Right lobe of liver (tissue), 6 donors: ENCODE measurements at regions not wholly inside any gene's neighbourhood (a gene's known extent, or its start where the extent isn't known, plus 50 kb on each side); places are given as distances from the start of the nearest gene placed in this dataset.

Experiments used
- ATAC-seq, 4 donors: fragments of 200-7000 bp; cut with Tn5 transposase; one replicate each; pipeline ENCODE4 v1.9.1; 2020; ENCODE audit warnings: mild to moderate bottlenecking in 4 of 4, moderate library complexity in 4 of 4
- DNase-seq, 3 donors: peaks; one replicate each; pipeline ENCODE4 v3.0.0-alpha.2; 2020
- H3K27ac ChIP-seq, 3 donors: fragments of 200-600 bp; one replicate each; pipeline ENCODE4 v1.8.0; 2022
- H3K27me3 ChIP-seq, 2 donors: fragments of 200-600 bp; one replicate each; pipeline ENCODE4 v1.8.0; 2022
- H3K36me3 ChIP-seq, 4 donors: fragments of 200-600 bp; sonication (generic) in 1 of 4; one replicate each; pipeline versions ENCODE4 v1.5.1 to v1.8.0; 2017 to 2022; ENCODE audit warnings: control low read depth in 1 of 4
- H3K4me1 ChIP-seq, 4 donors: fragments of 200-600 bp; sonication (generic) in 1 of 4; one replicate each; pipeline versions ENCODE4 v1.5.1 to v1.8.0; 2017 to 2022; ENCODE audit warnings: control low read depth in 1 of 4
- H3K4me3 ChIP-seq, 3 donors: fragments of 200-600 bp; one replicate each; pipeline ENCODE4 v1.8.0; 2022
- H3K9me3 ChIP-seq, 4 donors: fragments of 200-600 bp; sonication (generic) in 1 of 4; one replicate each; pipeline versions ENCODE4 v1.5.1 to v1.8.0; 2017 to 2022; ENCODE audit warnings: control low read depth in 1 of 4
- CTCF ChIP-seq, 4 donors: fragments of 200-600 bp in 3 of 4; fragments of 450-650 bp in 1 of 4; IDR thresholded peaks; one replicate each; pipeline versions ENCODE4 v1.5.1 to v1.8.0; 2016 to 2022; ENCODE audit warnings: antibody characterized with exemption in 4 of 4, mild to moderate bottlenecking in 2 of 4
- POLR2A ChIP-seq: fragments of 450-650 bp; IDR thresholded peaks from one replicate; pipeline ENCODE4 v1.6.1; 2017; ENCODE audit warnings: antibody characterized with exemption, mild to moderate bottlenecking
- WGBS: methylation state at CpG from one replicate; pipeline ENCODE4 v1.1.6; 2018; ENCODE audit warnings: low coverage, low lambda C conversion rate; ENCODE audit not compliant: insufficient coverage; ENCODE audit errors: missing lambda C conversion rate; 5-methylcytosine and 5-hydroxymethylcytosine counted together
- intact Hi-C, 2 donors: fragments of 100-400 bp; cut with DNase I; formaldehyde crosslinking; loops; one replicate each; pipeline versions ENCODE4 v1.11.2 to v1.14.1; 2022
- donor health status: DM: no; HTN: yes; CAD: no.
- donor health status: DM: no; HTN: no; CAD: no.
- donor health status: DM: no; HTN: no; CAD: no.
- donor health status: DM: no; HTN: yes; CAD: no.
- donor health status: DM: no; HTN: yes; CAD: no.

- no peak for TF ChIP-seq CTCF (IDR thresholded peaks at IDR 0.05)
- TF ChIP-seq POLR2A, result no peak
- no peaks in the 10 kb centered on the region for H3K4me1 ChIP-seq
- no peaks in the 10 kb centered on the region for H3K27me3 ChIP-seq
- no peaks in the 10 kb centered on the region for H3K9me3 ChIP-seq
- H3K27ac ChIP-seq, result no peak overlapping the region
- no peak overlapping the region for H3K4me3 ChIP-seq
- intact Hi-C loops, result no loop called here
- no peak for ATAC-seq
- no peaks in the 10 kb centered on the region for H3K36me3 ChIP-seq
- no peak for DNase-seq
Observed at GRCh38 chr4:98816386-98816785, 112.5 kb downstream of the EIF4E start.

- no peak for TF ChIP-seq CTCF (IDR thresholded peaks at IDR 0.05)
- no peak for TF ChIP-seq POLR2A
- DNase-seq (no peak), ATAC-seq (no peak)
- Histone ChIP-seq H3K9me3 (no peaks in the 10 kb centered on the region), H3K27me3 (no peaks in the 10 kb centered on the region), H3K27ac (no peak overlapping the region), H3K4me3 (no peak overlapping the region), H3K36me3 (no peaks in the 10 kb centered on the region), H3K4me1 (no peaks in the 10 kb centered on the region)
- 83% methylated on average over 2 of the region's 2 CpGs for WGBS
- intact Hi-C loops, result no loop called here
Observed at GRCh38 chr4:98804403-98804802, 124.5 kb downstream of the EIF4E start.

- ATAC-seq (no peak), DNase-seq (no peak)
- intact Hi-C loops, result no loop called here
- no peaks in the 10 kb centered on the region for H3K9me3 ChIP-seq
- no peaks in the 10 kb centered on the region for H3K36me3 ChIP-seq
- WGBS, result 35% methylated on average over 3 of the region's 3 CpGs
- no peak for TF ChIP-seq POLR2A
- no peak for TF ChIP-seq CTCF (IDR thresholded peaks at IDR 0.05)
- H3K27ac ChIP-seq, result no peak overlapping the region
- no peak overlapping the region for H3K4me3 ChIP-seq
- H3K4me1 ChIP-seq, result no peaks in the 10 kb centered on the region
- H3K27me3 ChIP-seq, result no peaks in the 10 kb centered on the region
Observed at GRCh38 chr4:98803251-98803650, 125.7 kb downstream of the EIF4E start.

- Histone ChIP-seq H3K4me3 (no peak overlapping the region), H3K9me3 (no peaks in the 10 kb centered on the region), H3K27ac (no peak overlapping the region), H3K4me1 (no peaks in the 10 kb centered on the region), H3K27me3 (no peaks in the 10 kb centered on the region), H3K36me3 (no peaks in the 10 kb centered on the region)
- 29% methylated on average over 1 of the region's 1 CpG for WGBS
- intact Hi-C loops, result no loop called here
- TF ChIP-seq CTCF (IDR thresholded peaks at IDR 0.05) (no peak), POLR2A (no peak)
- ATAC-seq, result no peak
- no peak for DNase-seq
Observed at GRCh38 chr4:98802770-98803198, 126.1 kb downstream of the EIF4E start.

GRCh38 chr4:98801259-98801725, 127.6 kb downstream of the EIF4E start:
- intact Hi-C loops, result no loop called here
- TF ChIP-seq POLR2A (no peak), CTCF (IDR thresholded peaks at IDR 0.05) (no peak)
- WGBS, result 28% methylated on average over 6 of the region's 6 CpGs
- H3K36me3 ChIP-seq, result no peaks in the 10 kb centered on the region
- no peak for DNase-seq
- no peak overlapping the region for H3K27ac ChIP-seq
- H3K9me3 ChIP-seq, result no peaks in the 10 kb centered on the region
- H3K27me3 ChIP-seq, result no peaks in the 10 kb centered on the region
- H3K4me1 ChIP-seq, result no peaks in the 10 kb centered on the region
- H3K4me3 ChIP-seq, result no peak overlapping the region
- ATAC-seq, result no peak
